ENCODE measurements at regions not wholly inside any gene's neighbourhood (a gene's known extent, or its start where the extent isn't known, plus 50 kb on each side); places are given as distances from the start of the nearest gene placed in this dataset.

- DNase-seq (ENCODE audit: low spot score) = no peak
- no peaks in the 10 kb centered on the region for H3K4me1 ChIP-seq (ENCODE audit: insufficient read depth, low read length, poor library complexity, severe bottlenecking)
- no peak overlapping the region for H3K4me3 ChIP-seq (ENCODE audit: low read depth, low read length, poor library complexity, severe bottlenecking)
- CTCF ChIA-PET = no interaction called here
- POLR2A ChIA-PET (ENCODE audit: low non-redundant PET) = no interaction called here
- intact Hi-C loops (cut with micrococcal nuclease; ENCODE audit: unreplicated experiment) = no loop called here
- no TSS peak for BruUV-seq (replicated peaks)
- H3K9me3 ChIP-seq (ENCODE audit: low read depth, low read length, poor library complexity, severe bottlenecking) = no peaks in the 10 kb centered on the region
- no peak overlapping the region for H3K27ac ChIP-seq (ENCODE audit: low read depth, low read length, poor library complexity, severe bottlenecking)
- no peaks in the 10 kb centered on the region for H3K36me3 ChIP-seq (ENCODE audit: insufficient read depth, low read length, poor library complexity, severe bottlenecking)
- peaks cover 23% of the 10 kb centered on the region for H3K27me3 ChIP-seq (replicated peaks; ENCODE audit: insufficient read depth, low read depth, low read length, poor library complexity)
- TF ChIP-seq EZH2 (IDR thresholded peaks at IDR 0.05; ENCODE audit: borderline replicate concordance, low read depth, low read length, poor library complexity, severe bottlenecking) (no peak), CTCF (conservative IDR thresholded peaks at IDR 0.05; ENCODE audit: low read depth, low read length) (no peak)
Observed at GRCh38 chr5:175207321-175208040, 236.5 kb downstream of the DRD1 start.

- POLR2A ChIA-PET (ENCODE audit: low non-redundant PET) = no interaction called here
- BruUV-seq (replicated peaks) = no TSS peak
- Histone ChIP-seq H3K9me3 (ENCODE audit: low read depth, low read length, poor library complexity, severe bottlenecking) (no peaks in the 10 kb centered on the region), H3K4me3 (ENCODE audit: low read depth, low read length, poor library complexity, severe bottlenecking) (no peak overlapping the region), H3K4me1 (ENCODE audit: insufficient read depth, low read length, poor library complexity, severe bottlenecking) (no peaks in the 10 kb centered on the region), H3K27ac (ENCODE audit: low read depth, low read length, poor library complexity, severe bottlenecking) (no peak overlapping the region), H3K36me3 (ENCODE audit: insufficient read depth, low read length, poor library complexity, severe bottlenecking) (no peaks in the 10 kb centered on the region), H3K27me3 (replicated peaks; ENCODE audit: insufficient read depth, low read depth, low read length, poor library complexity) (peaks cover 23% of the 10 kb centered on the region)
- intact Hi-C loops (cut with micrococcal nuclease; ENCODE audit: unreplicated experiment) = no loop called here
- TF ChIP-seq CTCF (conservative IDR thresholded peaks at IDR 0.05; ENCODE audit: low read depth, low read length) (no peak), EZH2 (IDR thresholded peaks at IDR 0.05; ENCODE audit: borderline replicate concordance, low read depth, low read length, poor library complexity, severe bottlenecking) (no peak)
- CTCF ChIA-PET = no interaction called here
- DNase-seq (ENCODE audit: low spot score) = no peak
Observed at GRCh38 chr5:175206669-175207068, 237.3 kb downstream of the DRD1 start.

- POLR2A ChIA-PET (ENCODE audit: low non-redundant PET) = no interaction called here
- no TSS peak for BruUV-seq (replicated peaks)
- peak; percentile 48 for DNase-seq (ENCODE audit: low spot score)
Observed at GRCh38 chr5:175202463-175203068, 241.4 kb downstream of the DRD1 start.

More at GRCh38 chr5:175202463-175203068, 241.4 kb downstream of the DRD1 start:
- TF ChIP-seq EZH2 (IDR thresholded peaks at IDR 0.05; ENCODE audit: borderline replicate concordance, low read depth, low read length, poor library complexity, severe bottlenecking) = no peak
- no peak for TF ChIP-seq CTCF (conservative IDR thresholded peaks at IDR 0.05; ENCODE audit: low read depth, low read length)
- Histone ChIP-seq H3K27ac (ENCODE audit: low read depth, low read length, poor library complexity, severe bottlenecking) (no peak overlapping the region), H3K36me3 (ENCODE audit: insufficient read depth, low read length, poor library complexity, severe bottlenecking) (no peaks in the 10 kb centered on the region), H3K9me3 (ENCODE audit: low read depth, low read length, poor library complexity, severe bottlenecking) (no peaks in the 10 kb centered on the region), H3K4me3 (ENCODE audit: low read depth, low read length, poor library complexity, severe bottlenecking) (no peak overlapping the region), H3K4me1 (ENCODE audit: insufficient read depth, low read length, poor library complexity, severe bottlenecking) (no peaks in the 10 kb centered on the region), H3K27me3 (replicated peaks; ENCODE audit: insufficient read depth, low read depth, low read length, poor library complexity) (peaks cover 23% of the 10 kb centered on the region)
- intact Hi-C loops (cut with micrococcal nuclease; ENCODE audit: unreplicated experiment) = loop anchor here (5.0 kb wide), 1 partner anchor 240 kb away; the partner anchor contains the start of gene DRD1
- CTCF ChIA-PET = no interaction called here

All from A673 (cell line).